CMK (cell line): ENCODE measurements at regions not wholly inside any gene's neighbourhood (a gene's known extent, or its start where the extent isn't known, plus 50 kb on each side); places are given as distances from the start of the nearest gene placed in this dataset.
"Not testable (repeated sequence)": the region's sequence is repeated elsewhere in the genome, so short reads cannot be mapped to it uniquely, and the experiment has no call there.

Source experiments
- DNase-seq: peaks from one replicate; pipeline ENCODE4 v3.0.0-alpha.2; 2010; ENCODE audit warnings: low read depth

GRCh38 chr9:28105001-28105400 is 531.7 kb upstream of the C9orf72 start:
- DNase-seq, result no peak

DNA sequence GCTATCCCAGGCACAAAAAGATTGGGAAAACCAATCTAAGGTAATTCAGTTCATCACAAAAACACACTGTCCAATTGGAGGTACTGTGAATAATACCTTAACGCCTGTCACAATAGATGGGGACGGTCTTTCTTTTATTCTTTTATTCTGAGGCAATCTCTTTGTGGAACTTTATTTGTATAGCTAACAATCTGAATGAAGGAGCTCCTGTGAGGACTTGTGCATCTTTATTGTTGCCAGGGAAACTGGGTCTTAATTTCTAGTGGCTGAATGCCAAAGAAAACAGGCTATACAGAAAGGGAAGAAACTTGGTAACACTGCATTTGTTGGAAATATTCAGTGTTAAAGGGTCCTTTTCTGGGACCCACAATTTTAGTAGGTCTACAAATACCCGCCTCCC is 546.9 kb upstream of the C9orf72 start:
- DNase-seq, result no peak

GRCh38 chr9:28120626-28121025 is 547.3 kb upstream of the C9orf72 start:
- DNase-seq, result no peak

DNA sequence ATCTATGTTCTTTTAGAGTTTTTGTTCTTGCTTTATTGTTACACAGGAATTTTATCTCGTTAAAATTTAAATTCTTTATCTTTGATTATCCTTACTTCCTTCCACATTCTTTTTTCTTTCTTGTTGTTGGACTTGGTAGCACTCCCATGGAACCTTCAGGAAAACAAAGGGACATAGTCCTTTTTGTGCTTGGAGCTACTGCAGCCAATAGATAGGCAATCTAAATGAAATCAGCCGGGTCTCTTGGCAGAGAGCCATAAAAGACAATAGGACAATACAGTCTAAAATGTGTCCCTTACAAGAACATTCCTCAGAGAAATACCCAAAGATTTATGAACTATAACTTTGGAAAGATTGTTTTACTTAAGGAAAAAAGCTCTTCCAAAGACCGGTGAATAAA is 548.1 kb upstream of the C9orf72 start:
- DNase-seq, result no peak

- DNase-seq, result no peak
These were observed 551.6 kb upstream of the C9orf72 start for GRCh38 chr9:28124917-28125316.

DNA sequence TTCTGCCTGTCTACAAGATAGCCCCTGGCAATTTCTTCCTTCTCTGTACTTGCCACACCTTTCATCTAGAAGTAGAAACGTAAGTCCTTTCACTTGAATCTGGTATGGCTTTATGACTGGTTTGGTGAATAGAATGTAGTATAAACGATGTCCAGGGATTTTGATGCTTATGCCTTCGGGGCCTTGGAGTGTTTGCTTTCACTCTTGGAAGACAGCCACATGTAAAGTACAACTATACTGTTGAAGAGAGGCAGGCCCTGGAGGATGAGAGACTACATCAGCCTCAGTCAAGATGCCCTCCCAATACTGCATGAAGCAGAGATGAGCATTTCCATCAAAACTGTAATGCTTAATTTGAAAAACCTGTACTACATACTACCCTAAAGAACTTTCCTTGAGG is 553.8 kb upstream of the C9orf72 start:
- no peak for DNase-seq

GRCh38 chr9:28134446-28134976 is 561.2 kb upstream of the C9orf72 start:
- DNase-seq, result no peak

DNA sequence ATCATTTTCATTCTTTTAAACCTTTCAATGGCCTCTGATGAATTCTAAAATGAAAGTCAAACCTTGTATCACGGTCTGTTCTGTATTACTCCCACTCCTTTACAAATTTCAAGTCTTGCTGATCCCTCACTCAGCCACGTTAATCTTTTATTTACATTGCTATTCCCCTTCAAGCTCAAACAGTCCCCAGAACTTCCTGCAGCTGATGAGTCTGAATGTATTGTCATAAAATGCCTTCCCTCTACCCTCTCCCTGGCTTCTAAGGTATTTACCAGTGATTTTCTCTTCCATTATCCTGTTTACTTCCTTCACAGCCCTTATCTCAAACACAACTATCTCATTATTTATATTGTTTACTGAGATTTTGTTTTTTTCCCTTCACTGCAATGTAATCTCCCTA is 562.3 kb upstream of the C9orf72 start:
- no peak for DNase-seq

GRCh38 chr9:28136113-28136512 is 562.8 kb upstream of the C9orf72 start:
- DNase-seq, result no peak

GRCh38 chr9:28147430-28147829 is 574.1 kb upstream of the C9orf72 start:
- DNase-seq, result not testable (repeated sequence)

- DNase-seq, result not testable (repeated sequence)
These were observed 574.8 kb upstream of the C9orf72 start for GRCh38 chr9:28147923-28148597.

DNA sequence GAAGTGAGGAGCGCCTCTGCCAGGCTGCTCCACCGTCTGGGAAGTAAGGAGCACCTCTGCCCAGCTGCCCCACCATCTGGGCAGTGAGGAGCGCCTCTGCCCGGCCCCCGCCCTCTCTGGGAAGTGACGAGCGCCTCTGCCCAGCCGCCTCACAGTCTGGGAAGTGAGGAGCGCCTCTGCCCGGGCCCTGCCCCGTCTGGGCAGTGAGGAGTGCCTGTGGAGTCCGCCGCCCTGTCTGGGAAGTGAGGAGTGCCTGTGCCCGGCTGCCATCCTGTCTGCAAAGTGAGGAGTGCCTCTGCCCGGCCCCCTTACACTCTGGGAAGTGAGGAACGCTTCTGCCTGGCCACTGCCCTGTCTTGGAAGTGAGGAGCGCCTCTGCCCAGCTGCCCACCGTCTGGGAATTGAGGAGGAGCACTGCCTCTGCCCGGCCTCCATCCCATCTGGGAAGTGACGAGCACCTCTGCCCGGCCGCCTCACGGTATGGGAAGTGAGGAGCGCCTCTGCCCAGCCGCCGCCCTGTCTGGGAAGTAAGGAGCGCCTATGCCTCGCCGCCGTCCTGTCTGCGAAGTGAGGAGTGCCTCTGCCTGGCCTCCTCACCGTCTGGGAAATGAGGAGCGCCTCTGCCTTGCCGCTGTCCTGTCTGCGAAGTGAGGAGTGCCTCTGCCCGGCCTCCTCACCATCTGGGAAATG is 576.2 kb upstream of the C9orf72 start:
- DNase-seq, result not testable (repeated sequence)

DNA sequence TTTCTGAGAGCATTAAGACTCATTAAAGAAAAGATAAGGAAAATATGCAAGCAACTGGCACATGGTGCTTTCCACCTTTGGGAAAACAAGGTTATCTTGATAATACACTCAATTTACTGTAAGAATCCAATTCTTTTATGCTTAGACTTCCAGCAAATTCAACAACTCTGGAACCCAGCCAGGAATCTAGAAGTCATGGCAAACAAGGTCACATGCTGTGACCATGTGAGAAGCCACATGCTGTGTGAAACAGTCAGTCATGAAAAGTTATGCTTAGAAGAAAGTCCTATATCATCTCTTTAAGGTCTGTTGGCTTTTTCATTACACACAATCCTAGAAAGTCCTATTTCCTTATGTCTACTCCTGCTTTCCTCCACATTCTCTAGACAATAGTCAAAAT is 581.8 kb upstream of the C9orf72 start:
- DNase-seq, result no peak

GRCh38 chr9:28155671-28156070 is 582.4 kb upstream of the C9orf72 start:
- no peak for DNase-seq

GRCh38 chr9:28158451-28158850 is 585.2 kb upstream of the C9orf72 start:
- DNase-seq, result no peak

DNA sequence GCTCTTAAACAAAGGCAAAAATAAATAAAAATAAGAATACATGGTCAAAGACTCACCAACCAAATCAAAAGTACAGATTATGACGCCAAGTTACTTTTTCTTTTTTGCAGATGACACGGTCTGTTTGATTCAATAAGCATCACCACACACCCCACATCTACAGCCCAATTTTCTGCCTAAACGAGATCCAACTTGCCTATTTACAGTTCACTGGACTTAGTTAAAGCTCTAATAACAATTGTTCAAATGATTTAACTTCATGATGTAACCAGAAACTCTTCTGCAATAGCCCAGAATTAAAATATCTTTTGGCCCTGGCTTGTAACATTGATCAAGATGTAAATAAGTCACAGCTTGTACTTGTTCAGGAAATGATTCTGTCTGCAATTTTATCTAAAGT is 590.3 kb upstream of the C9orf72 start:
- no peak for DNase-seq

GRCh38 chr9:28166179-28166578 is 592.9 kb upstream of the C9orf72 start:
- DNase-seq, result no peak

GRCh38 chr9:28177142-28177541 is 603.9 kb upstream of the C9orf72 start:
- no peak for DNase-seq

GRCh38 chr9:28177925-28178324 is 604.6 kb upstream of the C9orf72 start:
- DNase-seq, result no peak

GRCh38 chr9:28179893-28180292 is 606.6 kb upstream of the C9orf72 start:
- DNase-seq, result no peak

- no peak for DNase-seq
These were observed 617.7 kb upstream of the C9orf72 start for GRCh38 chr9:28190981-28191380.

DNA sequence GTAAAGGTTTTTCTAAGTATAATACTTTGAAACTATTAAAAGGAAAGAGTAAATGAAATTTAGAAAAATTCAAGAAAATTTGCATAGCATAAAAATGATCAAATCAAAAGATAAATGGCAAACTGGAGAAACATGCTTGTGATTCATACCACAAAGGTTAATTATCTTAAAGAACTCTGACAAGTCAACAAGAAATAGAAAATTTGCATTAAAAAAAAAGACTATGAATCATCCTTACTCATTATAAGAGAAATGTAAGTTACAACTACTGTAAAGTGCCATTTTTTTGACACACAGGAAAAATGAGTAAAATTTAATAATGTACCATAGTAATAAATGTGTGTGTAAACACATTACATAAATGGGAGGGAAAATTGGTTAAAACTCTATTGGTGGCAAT is 624.4 kb upstream of the C9orf72 start:
- DNase-seq, result no peak

DNA sequence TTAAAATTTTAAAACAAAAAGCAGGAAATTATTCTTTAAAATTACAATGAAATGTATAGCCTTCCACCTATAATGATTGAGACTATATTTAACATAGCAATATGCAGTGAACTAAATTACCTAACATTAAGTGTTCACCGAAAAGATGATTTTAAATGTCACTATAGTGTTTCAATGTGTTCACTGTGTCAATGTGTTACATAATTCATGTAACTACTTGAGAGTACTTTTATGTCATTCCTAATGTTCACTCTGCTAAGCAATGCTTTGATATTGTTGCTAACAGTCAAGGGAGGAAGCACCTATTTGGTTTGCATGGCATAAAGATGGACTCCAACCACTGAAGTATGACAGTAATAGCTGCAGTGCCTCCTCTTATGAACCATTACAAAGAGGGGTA is 629.8 kb upstream of the C9orf72 start:
- DNase-seq, result no peak

DNA sequence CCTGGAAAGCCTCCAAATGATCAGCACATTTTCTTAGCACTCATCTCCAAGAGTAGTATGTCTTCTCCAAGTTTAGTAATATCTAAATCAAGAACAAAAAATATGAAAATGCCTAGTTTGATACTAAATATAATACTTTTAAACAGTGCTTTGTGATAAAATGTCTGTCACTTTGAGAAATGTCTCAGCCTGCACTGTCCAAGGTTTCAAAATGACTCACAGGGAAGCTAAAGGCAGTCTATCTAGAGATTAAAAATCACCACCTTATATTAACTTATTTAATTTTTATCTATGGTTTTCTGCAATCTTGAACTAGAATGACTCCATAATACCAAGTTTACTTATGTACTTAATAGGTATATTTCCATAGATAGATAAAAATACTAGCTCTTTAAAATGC is 633.0 kb upstream of the C9orf72 start:
- no peak for DNase-seq
